ENCODE measurements at regions not wholly inside any gene's neighbourhood (a gene's known extent, or its start where the extent isn't known, plus 50 kb on each side); places are given as distances from the start of the nearest gene placed in this dataset.
"Not testable (repeated sequence)": the region's sequence is repeated elsewhere in the genome, so short reads cannot be mapped to it uniquely, and the experiment has no call there.

DNA sequence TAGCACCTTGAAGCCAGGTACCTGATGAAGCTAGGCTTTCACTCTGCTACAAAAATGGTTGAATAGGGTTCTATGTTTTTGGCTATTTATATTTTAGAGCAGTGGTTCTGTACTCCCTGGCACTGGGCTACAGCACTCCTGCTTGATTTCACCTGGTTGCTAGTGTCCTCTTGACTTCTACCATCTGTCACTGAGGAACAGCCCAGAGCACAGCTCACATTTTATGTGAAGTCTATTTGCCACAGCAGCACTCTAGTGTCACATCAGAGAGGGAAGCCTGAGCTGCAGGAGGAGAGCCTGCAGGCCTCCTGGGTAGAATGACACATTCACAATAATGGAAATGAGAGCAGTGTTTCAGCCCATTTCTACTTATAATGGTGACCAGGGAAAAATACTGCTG lies 184.2 kb downstream of the ZNF486 start:
- no peaks in the 10 kb centered on the region for H3K36me3 Mint-ChIP-seq (ENCODE audit: low read depth)
- no peak overlapping the region for H3K27ac Mint-ChIP-seq
- no peaks in the 10 kb centered on the region for H3K27me3 Mint-ChIP-seq
- no peaks in the 10 kb centered on the region for H3K9me3 Mint-ChIP-seq
- H3K4me3 Mint-ChIP-seq, result no peak overlapping the region
- no peaks in the 10 kb centered on the region for H3K4me1 Mint-ChIP-seq (ENCODE audit: low read depth)

DNA sequence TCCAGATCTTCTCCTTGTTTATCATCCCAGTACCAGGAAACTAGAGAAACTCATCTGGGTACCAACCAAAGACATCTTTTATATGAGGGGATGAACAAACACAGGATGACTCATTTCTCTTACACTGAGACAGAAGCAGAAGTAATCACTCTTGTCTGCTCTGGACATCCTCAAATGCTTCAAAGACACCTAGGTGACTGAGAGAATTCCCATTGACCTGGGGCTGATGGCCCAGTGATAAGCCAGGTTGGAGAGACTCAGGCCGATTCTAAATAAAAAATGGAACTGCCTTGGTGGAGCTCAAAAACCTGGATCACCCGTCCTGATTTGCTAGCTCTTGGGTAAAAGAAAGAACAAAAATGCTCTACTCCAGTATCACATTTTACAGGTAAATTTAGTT lies 182.2 kb downstream of the ZNF486 start:
- Mint-ChIP-seq H3K4me3 (no peak overlapping the region), H3K4me1 (ENCODE audit: low read depth) (no peaks in the 10 kb centered on the region), H3K36me3 (ENCODE audit: low read depth) (no peaks in the 10 kb centered on the region), H3K27me3 (no peaks in the 10 kb centered on the region), H3K27ac (no peak overlapping the region), H3K9me3 (no peaks in the 10 kb centered on the region)

DNA sequence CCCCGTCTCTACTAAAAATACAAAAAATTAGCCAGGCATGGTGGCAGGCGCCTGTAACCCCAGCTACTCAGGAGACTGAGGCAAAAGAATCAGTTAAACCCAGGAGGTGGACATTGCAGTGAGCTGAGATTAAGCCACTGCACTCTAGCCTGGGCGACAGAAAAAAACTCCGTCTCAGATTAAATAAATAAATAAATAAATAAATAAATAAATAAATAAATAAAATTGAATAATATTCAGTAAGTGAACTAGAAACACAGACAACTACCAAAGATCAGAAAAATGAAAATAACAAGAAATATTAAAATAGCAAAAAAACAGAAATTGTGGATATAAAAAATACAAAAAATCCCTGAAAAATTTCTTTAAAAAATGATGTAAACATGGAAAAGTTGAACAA lies 172.4 kb downstream of the ZNF486 start:
- H3K27me3 Mint-ChIP-seq, result no peaks in the 10 kb centered on the region
- H3K27ac Mint-ChIP-seq, result no peak overlapping the region
- no peaks in the 10 kb centered on the region for H3K4me1 Mint-ChIP-seq (ENCODE audit: low read depth)
- H3K9me3 Mint-ChIP-seq, result peaks cover 4% of the 10 kb centered on the region
- no peaks in the 10 kb centered on the region for H3K36me3 Mint-ChIP-seq (ENCODE audit: low read depth)
- H3K4me3 Mint-ChIP-seq, result no peak overlapping the region

DNA sequence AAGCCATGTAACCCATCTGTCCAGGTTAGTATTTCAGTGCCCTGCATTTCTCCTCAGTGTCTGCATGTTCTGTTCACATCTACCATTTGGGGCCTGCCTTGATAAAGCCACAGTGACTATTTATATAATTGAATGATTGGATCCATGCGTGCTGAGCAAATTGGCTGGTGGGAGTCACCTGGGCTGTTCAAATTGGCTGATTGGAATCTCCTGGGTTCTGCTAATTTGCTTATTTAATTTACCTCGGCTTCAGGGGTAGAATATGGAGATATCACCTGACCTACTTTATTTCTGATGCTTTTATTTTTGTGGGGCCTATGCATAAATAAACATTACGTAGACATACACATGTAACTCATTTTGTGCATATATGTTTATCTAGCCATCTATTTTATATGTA lies 167.7 kb downstream of the ZNF486 start:
- Mint-ChIP-seq H3K4me1 (ENCODE audit: low read depth) (no peaks in the 10 kb centered on the region), H3K4me3 (no peak overlapping the region), H3K27ac (no peak overlapping the region), H3K36me3 (ENCODE audit: low read depth) (no peaks in the 10 kb centered on the region), H3K9me3 (peaks cover 9% of the 10 kb centered on the region), H3K27me3 (no peaks in the 10 kb centered on the region)

DNA sequence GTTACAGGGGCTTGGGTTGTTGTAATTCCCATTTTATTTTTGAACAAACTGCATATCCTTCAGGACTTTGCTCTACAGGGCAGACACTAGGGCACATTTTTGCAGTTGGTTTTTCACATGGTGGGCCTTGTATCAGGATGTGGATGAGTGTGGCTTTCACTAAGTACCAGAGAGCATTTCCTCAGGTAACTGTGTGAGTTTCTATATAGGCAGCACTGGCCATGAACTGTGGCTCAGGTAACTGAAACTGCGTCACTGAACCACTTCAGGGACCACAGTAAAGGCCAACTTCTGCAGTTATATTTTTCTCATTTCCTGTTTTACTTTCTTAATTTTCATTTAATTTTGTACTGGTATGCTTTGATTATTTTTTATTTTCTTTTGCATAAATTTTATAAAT lies 166.5 kb downstream of the ZNF486 start:
- H3K9me3 Mint-ChIP-seq, result peaks cover 9% of the 10 kb centered on the region
- no peaks in the 10 kb centered on the region for H3K4me1 Mint-ChIP-seq (ENCODE audit: low read depth)
- no peaks in the 10 kb centered on the region for H3K36me3 Mint-ChIP-seq (ENCODE audit: low read depth)
- H3K27ac Mint-ChIP-seq, result no peak overlapping the region
- no peak overlapping the region for H3K4me3 Mint-ChIP-seq
- H3K27me3 Mint-ChIP-seq, result no peaks in the 10 kb centered on the region

DNA sequence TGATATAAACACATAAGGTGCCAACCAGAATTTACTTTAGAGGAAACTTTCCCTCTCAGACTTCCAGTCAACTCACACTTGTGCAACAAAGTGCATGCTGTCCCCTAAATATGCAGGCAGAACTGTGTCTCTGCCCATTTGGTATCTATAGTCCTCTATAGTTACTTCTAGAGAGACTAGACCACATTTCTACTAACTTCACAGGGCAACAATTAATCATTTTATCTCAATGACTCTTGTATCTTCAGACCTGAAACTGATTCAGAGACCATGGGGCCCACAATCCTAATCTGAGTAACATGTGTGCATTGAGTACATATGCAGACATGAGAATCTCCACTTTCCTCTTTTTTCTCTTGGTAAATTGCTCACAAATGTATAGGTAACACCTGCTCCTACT lies 158.1 kb downstream of the ZNF486 start:
- Mint-ChIP-seq H3K36me3 (ENCODE audit: low read depth) (no peaks in the 10 kb centered on the region), H3K4me1 (ENCODE audit: low read depth) (no peaks in the 10 kb centered on the region), H3K9me3 (no peaks in the 10 kb centered on the region), H3K27me3 (no peaks in the 10 kb centered on the region), H3K4me3 (no peak overlapping the region), H3K27ac (no peak overlapping the region)

DNA sequence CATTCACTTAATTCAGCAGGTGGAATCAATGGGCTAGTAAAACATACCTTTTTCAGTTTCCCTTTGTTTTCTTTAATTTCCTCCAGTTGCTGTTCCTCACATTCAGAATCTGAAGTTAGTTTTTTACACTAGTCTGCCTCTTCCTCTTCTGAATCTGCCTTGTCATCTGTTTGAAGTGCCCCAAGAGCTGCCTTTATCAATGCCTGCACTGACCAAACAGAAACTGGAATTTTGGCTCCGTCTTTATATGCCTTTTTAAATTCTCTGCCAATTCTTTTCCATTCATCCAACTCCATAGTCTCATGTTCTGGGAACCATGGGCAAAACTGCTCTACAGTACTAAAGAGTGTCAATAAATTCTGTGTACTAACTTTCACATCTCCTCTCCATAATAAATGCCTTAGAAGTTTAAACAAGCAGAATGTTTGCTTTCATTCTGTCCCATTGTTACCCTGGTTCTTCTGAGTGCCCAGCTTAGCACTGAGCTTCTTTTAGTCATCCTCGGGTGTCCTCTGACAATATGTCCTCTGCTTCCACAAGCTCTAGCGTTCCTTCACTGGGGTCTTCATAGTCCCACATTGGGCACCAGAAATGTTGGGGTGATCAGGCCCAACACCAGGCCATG lies 154.2 kb downstream of the ZNF486 start:
- Mint-ChIP-seq H3K4me3 (no peak overlapping the region), H3K27ac (no peak overlapping the region), H3K9me3 (no peaks in the 10 kb centered on the region), H3K36me3 (ENCODE audit: low read depth) (no peaks in the 10 kb centered on the region), H3K4me1 (ENCODE audit: low read depth) (no peaks in the 10 kb centered on the region), H3K27me3 (peaks cover 5% of the 10 kb centered on the region)

DNA sequence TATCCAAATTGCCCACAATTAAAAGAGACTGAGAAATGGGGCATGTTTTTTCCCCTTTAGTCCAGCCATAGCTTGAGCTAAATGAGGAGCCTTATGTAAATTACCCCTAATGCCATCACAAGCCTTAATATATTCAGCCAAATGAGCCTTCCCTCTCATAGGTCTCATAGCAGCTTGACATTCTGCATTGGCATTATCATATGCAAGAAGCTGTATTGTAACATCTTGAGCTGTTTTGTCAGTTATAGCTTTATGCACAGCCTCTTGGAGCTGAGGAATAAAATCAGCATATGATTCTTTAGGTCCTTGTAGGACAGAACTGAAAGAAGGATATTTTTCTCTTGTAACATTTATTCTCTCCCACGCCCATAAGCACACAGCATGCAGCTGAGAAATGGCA lies 153.2 kb downstream of the ZNF486 start:
- Mint-ChIP-seq H3K27me3 (peaks cover 5% of the 10 kb centered on the region), H3K4me1 (ENCODE audit: low read depth) (no peaks in the 10 kb centered on the region)

DNA sequence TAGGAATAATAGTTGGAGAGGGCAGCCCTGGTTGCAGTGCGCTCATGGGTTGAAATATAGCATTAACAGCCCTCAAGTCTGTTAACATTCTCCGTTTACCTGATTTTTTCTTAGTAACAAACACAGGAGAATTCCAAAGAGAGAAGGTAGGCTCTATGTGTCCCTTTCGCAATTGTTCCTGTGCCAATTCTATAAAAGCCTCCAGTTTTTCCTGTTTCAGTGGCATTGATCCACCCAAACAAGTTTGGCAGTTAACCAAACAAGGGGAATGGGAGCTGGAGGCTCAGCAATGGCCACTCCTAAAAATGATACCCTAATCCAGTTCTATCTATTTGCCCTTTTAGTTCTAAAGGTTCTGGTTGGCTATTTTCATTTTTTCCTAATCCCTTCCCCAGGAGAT lies 151.6 kb downstream of the ZNF486 start:
- no peaks in the 10 kb centered on the region for H3K36me3 Mint-ChIP-seq (ENCODE audit: low read depth)
- H3K4me1 Mint-ChIP-seq (ENCODE audit: low read depth), result no peaks in the 10 kb centered on the region
- H3K27me3 Mint-ChIP-seq, result peaks cover 5% of the 10 kb centered on the region
- no peaks in the 10 kb centered on the region for H3K9me3 Mint-ChIP-seq
- H3K27ac Mint-ChIP-seq, result no peak overlapping the region
- H3K4me3 Mint-ChIP-seq, result no peak overlapping the region

More for the DNA sequence above, 153.2 kb downstream of the ZNF486 start:
- Mint-ChIP-seq H3K36me3 (ENCODE audit: low read depth) (no peaks in the 10 kb centered on the region), H3K4me3 (no peak overlapping the region), H3K9me3 (no peaks in the 10 kb centered on the region), H3K27ac (no peak overlapping the region)

DNA sequence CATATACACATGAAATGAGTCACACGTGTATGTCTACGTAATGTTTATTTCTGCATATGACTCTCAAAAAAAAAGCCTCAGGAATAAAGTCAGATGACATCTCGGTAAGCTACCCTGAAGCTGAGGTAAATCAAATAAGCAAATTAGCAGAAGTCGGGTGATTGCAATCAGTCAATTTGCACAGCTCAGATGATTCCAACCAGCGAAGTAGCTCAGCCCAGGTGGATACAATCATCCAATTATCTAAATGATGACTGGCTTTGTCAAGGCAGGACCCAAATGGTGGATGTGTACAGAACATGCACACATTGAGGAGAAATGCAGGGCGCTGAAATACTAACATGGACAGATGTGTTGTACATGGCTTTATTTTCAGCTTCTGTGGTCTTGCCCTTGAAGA lies 148.5 kb downstream of the ZNF486 start:
- Mint-ChIP-seq H3K27ac (no peak overlapping the region), H3K4me3 (no peak overlapping the region), H3K36me3 (ENCODE audit: low read depth) (no peaks in the 10 kb centered on the region), H3K9me3 (no peaks in the 10 kb centered on the region), H3K4me1 (ENCODE audit: low read depth) (no peaks in the 10 kb centered on the region), H3K27me3 (peaks cover 5% of the 10 kb centered on the region)

DNA sequence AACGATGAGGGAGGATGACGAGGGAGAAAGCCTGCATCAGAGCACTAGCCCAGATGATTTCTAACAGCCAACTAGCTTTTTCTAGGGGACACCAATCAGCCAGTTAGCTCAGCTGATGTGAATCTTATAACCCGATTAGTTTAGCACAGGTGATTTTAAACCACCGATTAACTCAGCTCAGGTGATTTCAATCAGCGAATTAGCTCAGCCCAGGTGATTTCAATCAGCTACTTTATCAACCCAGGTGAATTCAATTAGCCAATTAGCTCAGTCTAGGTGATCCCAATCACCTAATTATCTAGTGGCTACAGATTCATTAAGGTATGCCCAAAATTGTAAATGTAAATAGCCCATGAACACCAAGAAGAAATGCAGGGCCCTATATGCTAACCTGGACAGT lies 146.9 kb downstream of the ZNF486 start:
- Mint-ChIP-seq H3K27ac (no peak overlapping the region), H3K36me3 (ENCODE audit: low read depth) (no peaks in the 10 kb centered on the region), H3K4me3 (no peak overlapping the region), H3K27me3 (peaks cover 3% of the 10 kb centered on the region), H3K4me1 (ENCODE audit: low read depth) (no peaks in the 10 kb centered on the region), H3K9me3 (no peaks in the 10 kb centered on the region)

DNA sequence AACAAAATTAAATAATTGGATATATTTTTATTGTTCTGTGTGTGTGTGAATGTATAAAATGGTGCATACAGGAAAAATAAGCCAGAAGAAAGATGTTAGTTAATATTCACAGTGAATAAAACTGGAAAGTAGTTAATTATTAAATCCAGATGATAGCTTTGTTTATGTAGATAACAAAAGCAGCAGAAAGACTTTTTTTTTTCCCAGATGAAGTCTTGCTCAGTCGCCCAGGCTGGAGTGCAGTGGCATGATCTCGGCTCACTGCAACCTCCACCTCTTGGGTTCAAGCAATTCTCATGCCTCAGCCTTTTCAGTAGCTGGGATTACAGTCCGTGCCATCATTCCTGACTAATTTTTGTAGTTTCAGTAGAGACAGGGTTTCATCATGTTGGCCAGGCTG lies 140.1 kb downstream of the ZNF486 start:
- no peak overlapping the region for H3K27ac Mint-ChIP-seq
- no peaks in the 10 kb centered on the region for H3K27me3 Mint-ChIP-seq

DNA sequence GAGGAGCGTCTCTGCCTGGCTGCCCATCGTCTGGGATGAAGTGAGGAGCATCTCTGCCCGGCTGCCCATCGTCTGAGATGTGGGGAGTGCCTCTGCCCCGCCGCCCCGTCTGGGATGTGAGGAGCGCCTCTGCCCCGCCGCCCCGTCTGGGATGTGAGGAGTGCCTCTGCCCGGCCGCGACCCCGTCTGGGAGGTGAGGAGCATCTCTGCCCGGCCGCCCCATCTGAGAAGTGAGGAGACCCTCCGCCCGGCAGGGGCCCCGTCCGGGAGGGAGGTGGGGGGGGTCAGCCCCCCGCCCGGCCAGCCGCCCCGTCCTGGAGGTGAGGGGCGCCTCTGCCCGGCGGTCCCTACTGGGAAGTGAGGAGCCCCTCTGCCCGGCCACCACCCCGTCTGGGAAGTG lies 129.3 kb downstream of the ZNF486 start:
- not testable (repeated sequence) for H3K27ac Mint-ChIP-seq; H3K36me3 Mint-ChIP-seq (ENCODE audit: low read depth); H3K4me3 Mint-ChIP-seq; H3K27me3 Mint-ChIP-seq; H3K4me1 Mint-ChIP-seq (ENCODE audit: low read depth); H3K9me3 Mint-ChIP-seq

More for the DNA sequence above, 140.1 kb downstream of the ZNF486 start:
- Mint-ChIP-seq H3K4me3 (no peak overlapping the region), H3K36me3 (ENCODE audit: low read depth) (no peaks in the 10 kb centered on the region), H3K9me3 (peaks cover 4% of the 10 kb centered on the region), H3K4me1 (ENCODE audit: low read depth) (no peaks in the 10 kb centered on the region)

DNA sequence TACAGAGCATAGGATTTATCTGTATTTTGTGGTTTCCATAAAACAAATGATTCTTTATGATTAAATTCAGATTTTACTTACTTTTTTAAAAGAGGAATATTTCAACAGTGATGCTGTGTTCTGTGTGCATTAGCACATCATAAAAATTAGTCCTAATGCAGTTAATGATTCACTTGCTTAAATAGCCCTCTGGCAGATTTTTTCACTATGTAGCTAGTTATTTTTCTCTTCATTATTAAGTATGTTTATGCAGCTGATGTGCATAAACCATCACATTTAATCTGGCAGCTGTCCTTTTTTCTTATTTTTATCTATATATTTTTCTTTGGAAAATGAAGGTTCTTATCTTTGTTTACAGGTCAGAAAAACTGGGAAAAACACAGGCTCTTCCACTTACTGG lies 127.2 kb downstream of the ZNF486 start:
- Mint-ChIP-seq H3K4me3 (no peak overlapping the region), H3K36me3 (ENCODE audit: low read depth) (no peaks in the 10 kb centered on the region), H3K9me3 (no peaks in the 10 kb centered on the region), H3K4me1 (ENCODE audit: low read depth) (no peaks in the 10 kb centered on the region), H3K27me3 (no peaks in the 10 kb centered on the region), H3K27ac (no peak overlapping the region)

DNA sequence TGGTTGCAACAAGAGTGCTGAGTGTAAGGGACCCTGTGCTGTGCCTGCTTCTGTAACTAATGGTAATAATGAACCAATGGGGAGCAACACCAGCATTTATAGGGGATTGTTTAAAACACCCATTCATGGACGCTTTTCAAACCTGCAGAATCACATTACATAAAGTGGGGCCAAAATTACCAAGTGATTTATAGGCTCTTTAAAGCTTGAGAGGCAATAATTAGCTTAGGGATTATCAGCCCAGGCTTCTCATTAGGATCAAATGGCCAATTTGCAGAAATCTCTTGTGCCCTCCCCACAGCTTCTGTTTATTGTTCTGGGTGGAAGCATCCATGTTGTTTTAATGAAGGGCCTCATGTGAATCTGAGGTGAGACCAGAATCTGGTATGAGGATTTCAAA lies 125.5 kb downstream of the ZNF486 start:
- H3K9me3 Mint-ChIP-seq; H3K27ac Mint-ChIP-seq; H3K27me3 Mint-ChIP-seq; H3K36me3 Mint-ChIP-seq (ENCODE audit: low read depth); H3K4me1 Mint-ChIP-seq (ENCODE audit: low read depth); H3K4me3 Mint-ChIP-seq: not testable (repeated sequence)

DNA sequence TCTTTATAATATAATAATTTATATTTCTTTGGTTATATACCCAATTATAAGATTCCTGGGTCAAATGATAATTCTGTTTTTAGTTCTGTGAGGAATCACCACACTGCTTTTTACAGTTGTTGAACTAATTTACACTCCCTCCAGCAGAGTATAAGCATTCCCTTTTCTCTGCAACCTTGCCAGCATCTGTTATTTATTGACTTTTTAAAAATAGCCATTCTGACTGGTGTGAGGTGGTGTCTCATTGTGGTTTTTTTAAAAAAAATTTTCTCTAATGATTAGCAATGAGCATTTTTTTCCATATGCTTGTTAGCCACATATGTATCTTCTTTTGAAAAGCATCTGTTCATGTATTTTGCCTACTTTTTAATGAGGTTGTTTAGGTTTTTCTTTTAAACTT lies 122.2 kb downstream of the ZNF486 start:
- Mint-ChIP-seq H3K27me3 (no peaks in the 10 kb centered on the region), H3K4me3 (no peak overlapping the region), H3K36me3 (ENCODE audit: low read depth) (no peaks in the 10 kb centered on the region), H3K4me1 (ENCODE audit: low read depth) (no peaks in the 10 kb centered on the region), H3K9me3 (no peaks in the 10 kb centered on the region), H3K27ac (no peak overlapping the region)

Data from stimulated activated naive CD8-positive, alpha-beta T cell treated with anti-CD3 and anti-CD28 coated beads, Interleukin-15, Interleukin-2, amounts not matched to agents 100 ng/mL and 50 ng/mL, for 24 hours (primary cell).